GM21723 (cell line): ENCODE measurements at regions not wholly inside any gene's neighbourhood (a gene's known extent, or its start where the extent isn't known, plus 50 kb on each side); places are given as distances from the start of the nearest gene placed in this dataset.
A peak's percentile ranks its signal among the peaks of the same experiment; 100 is the strongest.

Experiments used
- ATAC-seq: cut with Tn5 transposase; IDR thresholded peaks from one replicate; pipeline ENCODE4 v1.9.1; 2021; ENCODE audit warnings: mild to moderate bottlenecking, moderate library complexity; ENCODE audit not compliant: unreplicated experiment

- no peak for ATAC-seq
These were observed 100.9 kb upstream of the TLE3 start for GRCh38 chr15:70198441-70199123.

GRCh38 chr15:70197945-70198361, 100.2 kb upstream of the TLE3 start:
- ATAC-seq = no peak

GRCh38 chr15:70197318-70197944, 99.7 kb upstream of the TLE3 start:
- ATAC-seq = no peak

- ATAC-seq = peak; percentile 80
These were observed 98.9 kb upstream of the TLE3 start for GRCh38 chr15:70196372-70197316.

GRCh38 chr15:70195587-70196305, 98.0 kb upstream of the TLE3 start:
- no peak for ATAC-seq

GRCh38 chr15:70195171-70195570, 97.5 kb upstream of the TLE3 start:
- ATAC-seq = no peak

- ATAC-seq = no peak
These were observed 96.5 kb upstream of the TLE3 start for GRCh38 chr15:70194266-70194665.

GRCh38 chr15:70193734-70194133, 96.0 kb upstream of the TLE3 start:
- no peak for ATAC-seq

GRCh38 chr15:70192490-70192889, 94.8 kb upstream of the TLE3 start:
- no peak for ATAC-seq

- ATAC-seq = no peak
These were observed 94.3 kb upstream of the TLE3 start for GRCh38 chr15:70192041-70192440.

GRCh38 chr15:70190965-70191364, 93.2 kb upstream of the TLE3 start:
- no peak for ATAC-seq

GRCh38 chr15:70189826-70190695, 92.3 kb upstream of the TLE3 start:
- ATAC-seq = no peak

- ATAC-seq = no peak
These were observed 90.6 kb upstream of the TLE3 start for GRCh38 chr15:70188286-70188685.

GRCh38 chr15:70187331-70187730, 89.6 kb upstream of the TLE3 start:
- ATAC-seq = no peak

- no peak for ATAC-seq
These were observed 88.4 kb upstream of the TLE3 start for GRCh38 chr15:70186152-70186551.

GRCh38 chr15:70185251-70185711, 87.6 kb upstream of the TLE3 start:
- ATAC-seq = no peak

- no peak for ATAC-seq
These were observed 85.4 kb upstream of the TLE3 start for GRCh38 chr15:70182858-70183695.

GRCh38 chr15:70181626-70182255, 84.0 kb upstream of the TLE3 start:
- ATAC-seq = no peak
